CD4-positive, alpha-beta T cell treated with Interleukin-12 subunit alpha and Interleukin-12 subunit beta, for 1 hour (primary cell): ENCODE measurements at regions not wholly inside any gene's neighbourhood (a gene's known extent, or its start where the extent isn't known, plus 50 kb on each side); places are given as distances from the start of the nearest gene placed in this dataset.

Experiments used
- DNase-seq: peaks from one replicate; pipeline ENCODE4 v3.0.0-alpha.2; 2020

DNA sequence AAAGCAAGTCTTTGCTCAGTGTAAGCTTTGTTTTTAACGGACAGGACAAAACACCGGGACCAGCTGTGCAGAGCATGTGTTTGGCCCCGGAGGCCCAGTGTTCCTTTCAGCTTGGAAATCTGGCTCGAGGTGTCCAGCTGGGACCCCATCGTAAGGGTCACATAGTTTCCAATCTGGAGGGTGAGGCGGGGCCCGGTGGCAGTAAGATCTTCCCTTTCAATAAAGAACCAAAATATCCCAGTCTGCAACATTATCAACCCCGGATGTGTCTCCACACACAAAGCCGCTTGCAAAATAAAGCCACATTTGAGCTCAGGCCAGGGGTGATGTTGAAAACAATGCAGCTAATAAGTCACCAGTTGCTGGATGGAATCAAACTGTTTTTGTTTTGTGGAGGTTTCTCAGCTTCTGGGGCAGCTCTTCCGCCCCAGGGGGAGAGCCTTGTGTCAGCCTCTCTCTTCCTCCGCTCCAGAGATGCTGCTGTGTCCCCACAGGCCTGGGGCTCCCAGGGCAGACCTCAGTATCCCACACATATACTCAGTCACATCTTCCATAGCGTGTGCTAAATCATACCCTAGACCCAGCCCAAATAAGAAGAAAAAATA is 138.6 kb upstream of the GLI2 start:
- DNase-seq: no peak

DNA sequence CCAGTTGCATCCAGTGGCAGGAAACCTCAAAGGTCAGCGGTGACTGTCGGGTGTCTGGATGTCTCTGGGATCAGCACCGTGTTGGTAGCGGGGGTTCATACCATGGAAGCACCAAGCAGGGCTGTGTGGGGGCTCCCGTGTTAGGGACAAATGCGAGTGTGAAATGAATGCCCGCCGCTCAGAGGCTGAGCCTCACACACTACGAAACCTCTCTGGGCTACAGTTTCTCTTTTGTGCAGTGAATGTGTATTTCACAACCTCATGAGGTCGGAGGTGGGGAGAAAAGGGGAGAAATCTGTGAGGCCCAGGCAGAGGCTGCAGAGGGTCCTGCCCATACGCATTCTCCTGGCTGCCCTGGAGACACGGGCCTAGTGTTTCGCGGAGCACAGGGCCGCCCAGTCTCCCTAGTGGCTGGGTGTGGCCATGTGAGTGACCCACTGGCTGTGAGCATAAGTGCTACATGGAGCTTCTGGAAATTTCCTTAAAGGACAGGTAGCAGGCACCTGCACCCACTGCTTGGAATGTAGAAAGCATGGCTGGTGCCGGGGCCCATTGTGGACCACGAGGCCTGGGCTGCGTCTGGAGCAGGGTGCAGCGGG is 138.0 kb upstream of the GLI2 start:
- no peak for DNase-seq

DNA sequence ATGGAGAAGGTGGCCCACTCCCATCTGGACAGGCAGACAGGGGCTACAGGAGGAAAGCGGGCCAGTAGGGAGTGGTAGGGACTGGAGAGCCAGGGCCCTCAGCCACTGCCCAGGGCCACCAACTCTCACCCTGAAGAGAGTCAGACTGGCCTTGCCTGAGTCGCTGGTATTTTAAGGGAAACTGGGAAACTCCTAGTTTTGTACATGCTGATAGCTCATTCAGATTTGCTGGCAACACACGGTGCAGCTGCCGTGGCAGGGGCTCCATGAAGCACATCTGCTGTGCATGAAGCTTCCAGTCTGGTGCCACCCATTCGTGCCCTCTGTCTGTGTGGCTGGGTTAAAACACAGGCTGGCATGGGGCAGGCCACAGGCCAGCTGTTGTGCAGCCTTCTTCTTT is 137.3 kb upstream of the GLI2 start:
- no peak for DNase-seq

DNA sequence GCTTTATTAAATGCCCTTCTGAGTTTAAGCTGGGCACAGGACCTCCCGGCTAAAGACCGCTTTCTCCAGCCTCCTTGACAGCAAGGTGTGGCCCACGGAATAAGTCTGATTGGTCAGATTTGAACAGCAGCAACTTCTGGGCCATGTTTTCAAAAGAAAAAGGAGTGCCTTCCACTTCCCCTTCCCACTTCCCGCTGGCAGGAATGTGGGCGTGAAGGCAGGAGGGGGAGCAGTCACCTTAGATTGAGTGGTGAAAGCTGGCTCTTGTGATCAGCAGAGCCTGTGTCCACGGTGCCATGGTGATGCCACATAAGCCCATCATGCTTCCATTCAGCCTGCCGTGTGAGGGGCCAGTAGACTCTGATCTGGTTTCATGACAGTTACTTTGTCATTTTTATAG is 136.6 kb upstream of the GLI2 start:
- DNase-seq: no peak

DNA sequence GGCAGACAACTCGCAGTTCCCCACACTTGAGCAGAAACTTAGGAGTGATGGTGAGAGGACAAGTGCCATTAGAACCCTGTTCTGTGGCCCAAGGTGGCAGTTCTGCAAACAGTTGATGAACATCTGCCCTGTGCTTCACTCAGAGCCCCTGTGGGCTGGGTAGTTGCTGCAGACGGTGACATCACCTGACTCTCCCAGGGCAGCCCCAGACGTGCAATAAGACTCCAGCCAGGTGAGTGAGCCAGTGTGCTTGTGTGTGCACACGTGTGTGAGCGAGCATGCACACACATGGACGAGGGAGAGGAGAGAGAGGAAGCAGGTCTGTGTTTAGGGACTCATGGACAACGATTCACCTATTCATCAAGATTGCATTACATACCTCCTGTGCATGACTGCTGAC is 136.0 kb upstream of the GLI2 start:
- DNase-seq: no peak

DNA sequence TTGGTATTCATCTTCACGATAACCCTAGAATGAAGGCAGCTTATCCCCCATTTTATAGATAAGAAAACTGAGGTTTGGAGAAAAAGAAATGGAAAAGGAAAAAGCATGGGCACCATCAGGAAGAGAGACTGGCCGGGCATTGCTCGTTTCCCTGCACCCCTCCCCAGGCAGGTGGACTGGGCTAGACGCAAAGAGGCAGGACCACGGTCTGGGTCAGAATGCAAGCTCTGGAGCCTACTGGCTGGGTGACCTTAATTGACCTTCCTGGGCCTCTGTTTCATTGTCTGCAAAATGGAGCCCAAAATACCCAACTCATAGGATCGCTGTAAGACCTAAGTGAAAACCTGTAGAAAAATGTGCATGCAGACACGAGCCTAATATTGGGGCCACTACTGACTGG is 135.3 kb upstream of the GLI2 start:
- DNase-seq: no peak

DNA sequence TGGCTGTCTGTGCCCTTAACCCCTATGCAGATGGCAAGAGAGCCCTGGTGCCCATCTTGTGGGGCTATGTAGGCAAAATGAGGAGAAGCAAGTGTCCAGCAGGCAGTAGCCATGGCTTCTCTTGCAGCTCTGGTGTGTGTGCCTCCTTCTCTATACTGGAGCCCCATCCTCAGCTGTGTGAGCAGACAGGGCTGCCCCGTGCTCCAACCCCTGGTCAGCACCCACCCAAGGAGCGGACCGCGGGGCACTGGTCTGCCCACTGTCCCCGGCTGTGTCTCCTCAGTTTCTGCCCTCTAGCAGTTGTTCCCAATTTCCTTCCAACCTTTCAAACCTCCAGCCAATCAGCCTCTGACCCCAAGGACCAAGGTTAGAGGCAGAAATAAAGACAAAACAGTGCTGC is 134.9 kb upstream of the GLI2 start:
- DNase-seq: no peak

DNA sequence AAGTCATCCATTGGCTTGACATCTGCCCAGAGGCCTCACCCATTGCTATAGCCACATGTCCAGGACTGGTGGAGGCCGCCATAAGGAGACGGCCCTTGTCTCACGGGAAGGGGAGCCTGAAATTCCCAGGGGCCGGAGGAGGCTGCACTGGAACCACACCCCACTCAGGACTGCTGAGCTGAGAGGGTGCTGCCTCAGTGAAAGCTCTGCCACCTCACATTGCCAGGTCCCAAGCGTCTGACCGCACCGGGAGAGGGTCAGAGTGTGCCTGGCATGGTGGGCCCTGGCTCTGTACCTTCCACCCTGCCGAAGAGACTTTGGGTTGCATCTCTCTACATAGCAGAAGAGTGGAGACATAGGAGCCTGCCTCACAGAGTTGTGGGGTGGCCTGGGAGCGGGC is 134.1 kb upstream of the GLI2 start:
- DNase-seq: no peak

DNA sequence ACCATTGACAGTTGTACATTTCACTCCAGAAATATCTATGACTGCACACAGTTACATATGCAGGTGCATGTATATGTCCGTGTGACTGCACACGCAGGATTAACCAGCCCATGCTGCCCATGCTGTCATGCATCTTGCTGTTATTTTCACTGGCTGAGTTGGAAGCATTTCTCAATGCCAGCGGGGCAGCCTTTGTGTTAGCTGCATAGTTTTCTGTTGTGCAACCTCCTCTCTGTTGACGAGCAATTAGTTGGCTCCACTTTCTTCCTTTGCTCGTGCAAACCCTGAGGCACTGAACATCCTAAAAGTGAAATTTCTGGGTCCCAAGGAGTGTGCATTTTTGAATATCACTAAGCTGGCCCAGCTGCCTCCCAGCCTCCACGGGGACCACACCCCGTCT is 133.4 kb upstream of the GLI2 start:
- no peak for DNase-seq

DNA sequence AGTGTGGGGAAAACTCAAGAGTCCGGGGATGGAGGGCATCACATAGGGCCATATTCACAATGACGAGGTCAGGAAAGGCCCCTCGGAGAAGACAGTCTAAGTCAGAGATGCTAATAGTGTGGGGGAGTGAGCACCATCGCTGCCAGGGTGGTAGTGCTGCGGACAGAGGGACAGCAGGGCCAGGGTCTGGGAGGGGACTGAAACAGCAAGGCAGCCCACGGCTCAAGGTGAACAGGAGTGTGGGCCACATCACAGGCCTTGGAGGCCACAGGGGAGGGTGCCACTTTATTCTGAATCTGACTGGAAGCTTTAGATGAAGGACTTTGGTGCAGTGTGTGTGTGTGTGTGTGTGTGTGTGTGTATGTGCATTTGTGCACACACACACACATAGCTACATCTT is 130.9 kb upstream of the GLI2 start:
- no peak for DNase-seq

DNA sequence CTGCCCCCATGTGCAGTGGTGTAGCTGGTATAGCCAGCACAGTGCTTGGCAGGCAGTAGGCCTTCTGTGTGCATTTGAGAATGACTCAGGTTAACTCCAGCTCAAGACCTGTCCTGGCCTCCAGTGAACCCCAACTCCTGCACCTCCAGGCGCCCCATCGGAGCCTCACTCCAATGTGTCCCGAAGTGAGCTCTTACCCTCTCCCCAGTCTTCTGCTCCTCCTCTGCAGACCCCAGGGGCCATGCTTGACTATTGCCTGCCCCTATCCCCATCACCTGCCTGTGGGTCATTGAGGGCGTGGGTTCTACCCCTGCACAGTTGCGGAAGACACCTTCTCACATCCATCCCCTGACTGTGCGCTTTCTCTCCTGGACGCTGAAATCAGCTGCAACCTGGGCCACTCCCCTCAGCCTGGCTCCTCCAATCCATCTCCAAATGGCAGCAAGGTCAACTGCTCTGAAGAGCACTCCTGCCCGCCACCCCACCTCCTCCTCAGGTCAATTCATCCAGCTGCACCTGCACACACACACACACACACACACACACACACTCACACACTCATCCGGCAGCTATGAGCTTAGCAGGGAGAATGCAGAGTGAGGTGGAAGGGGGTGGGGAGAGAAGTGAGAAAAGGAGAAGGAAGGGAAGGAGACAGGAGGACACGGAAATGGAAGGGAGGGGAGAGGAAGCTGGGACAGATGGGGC is 130.3 kb upstream of the GLI2 start:
- no peak for DNase-seq

DNA sequence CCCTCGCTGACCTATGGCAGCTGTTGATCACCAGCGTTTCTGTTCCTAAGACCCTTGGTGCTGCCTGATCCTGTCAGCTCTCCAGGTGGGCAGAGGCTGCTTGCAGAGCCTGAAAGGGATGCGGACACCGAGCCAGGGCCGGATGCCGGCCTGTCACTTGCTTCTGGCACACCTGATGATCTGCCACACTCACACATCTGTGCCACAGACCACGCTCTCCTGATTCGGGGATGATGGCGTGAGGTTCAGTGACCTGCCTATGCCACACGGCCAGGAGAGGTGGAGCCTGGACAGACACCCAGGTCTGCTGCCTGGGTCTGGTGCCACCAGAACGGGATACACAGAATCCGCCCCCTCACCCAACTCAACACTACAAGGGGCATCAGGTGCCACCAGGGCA is 129.4 kb upstream of the GLI2 start:
- no peak for DNase-seq

DNA sequence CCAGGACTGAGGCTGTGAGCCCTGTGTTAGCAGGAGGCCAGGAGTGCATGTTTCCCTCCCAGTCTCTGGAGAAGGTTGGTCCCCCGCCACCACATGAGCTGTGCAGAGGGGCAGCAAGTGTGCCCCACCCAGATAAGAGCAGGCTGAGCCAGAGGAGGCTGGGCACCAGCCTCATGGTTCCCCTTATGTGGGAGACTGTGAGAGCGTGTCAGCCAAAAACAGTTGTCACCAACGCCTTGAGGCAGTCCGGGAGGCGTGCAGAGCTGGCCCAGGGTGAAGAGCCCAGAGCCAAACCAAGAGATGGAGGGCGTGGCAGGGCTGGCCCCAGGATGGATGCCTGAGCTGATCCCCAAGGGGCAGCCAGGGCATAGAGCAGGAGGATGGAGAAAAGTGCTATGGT is 128.7 kb upstream of the GLI2 start:
- DNase-seq: no peak

DNA sequence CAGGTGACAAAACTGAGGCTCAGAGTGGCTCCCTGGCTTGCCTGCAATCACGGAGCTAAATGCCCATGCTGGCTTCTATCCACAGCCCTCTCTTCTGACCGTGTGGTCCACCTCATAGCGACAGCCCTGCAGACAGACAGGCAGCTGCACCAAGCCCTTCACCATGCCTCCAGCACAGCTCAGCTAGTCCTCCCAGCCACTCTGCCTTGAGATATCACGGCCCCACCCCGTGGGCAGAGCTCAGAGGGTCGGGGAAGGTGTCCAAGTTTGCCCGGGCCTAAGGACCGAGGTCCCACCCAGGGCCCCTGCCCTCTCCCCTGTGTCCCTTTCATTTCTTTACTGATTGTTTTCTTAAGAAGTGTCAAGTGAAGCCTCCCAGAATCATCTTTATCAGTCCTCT is 128.2 kb upstream of the GLI2 start:
- no peak for DNase-seq

DNA sequence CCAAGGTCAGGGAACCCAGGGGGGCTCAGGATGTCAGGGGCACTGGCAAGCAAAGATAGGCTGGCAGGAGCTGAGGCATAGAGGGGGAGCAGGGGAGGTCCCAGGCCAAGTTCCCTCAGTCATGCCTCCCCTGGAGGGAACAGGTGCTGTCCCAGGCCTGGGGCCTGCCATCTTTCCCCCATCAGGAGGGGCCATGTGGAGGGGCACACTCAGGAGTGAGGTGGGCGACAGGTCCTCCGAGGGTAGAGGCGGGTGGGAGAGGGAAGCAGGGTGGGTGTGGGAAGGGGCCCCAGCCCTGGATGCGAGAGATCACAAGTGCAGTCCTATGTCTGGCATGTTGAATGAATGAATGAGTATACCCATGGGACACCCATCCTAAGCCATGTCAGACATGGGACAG is 127.7 kb upstream of the GLI2 start:
- no peak for DNase-seq

DNA sequence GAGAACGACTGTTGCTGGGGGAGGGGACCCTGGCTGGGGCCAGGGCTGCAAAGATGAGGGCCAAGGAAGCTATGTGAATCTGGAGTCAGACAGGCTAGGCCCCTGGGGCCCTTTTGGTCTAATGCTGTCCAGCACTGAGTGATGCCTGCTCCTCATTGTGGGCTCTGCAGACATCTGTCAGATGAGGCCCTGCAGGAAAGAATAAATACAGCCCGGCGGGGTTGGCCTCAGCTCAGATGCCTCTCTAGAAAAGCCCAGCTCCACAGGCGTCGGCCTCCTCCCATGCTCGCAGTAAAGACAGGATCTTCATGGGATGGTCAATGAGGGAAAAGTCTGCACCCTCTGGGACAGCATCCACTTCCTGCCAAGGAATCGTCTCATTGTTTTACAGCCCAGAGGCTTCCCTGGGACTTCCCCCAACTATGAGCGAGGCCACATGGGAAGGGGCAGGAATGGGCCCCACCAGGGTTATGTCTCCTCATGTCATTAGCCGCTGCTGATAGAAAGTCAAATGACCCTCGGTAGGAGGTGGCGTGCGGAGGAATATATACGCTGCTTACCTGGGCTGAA is 125.8 kb upstream of the GLI2 start:
- DNase-seq: no peak

DNA sequence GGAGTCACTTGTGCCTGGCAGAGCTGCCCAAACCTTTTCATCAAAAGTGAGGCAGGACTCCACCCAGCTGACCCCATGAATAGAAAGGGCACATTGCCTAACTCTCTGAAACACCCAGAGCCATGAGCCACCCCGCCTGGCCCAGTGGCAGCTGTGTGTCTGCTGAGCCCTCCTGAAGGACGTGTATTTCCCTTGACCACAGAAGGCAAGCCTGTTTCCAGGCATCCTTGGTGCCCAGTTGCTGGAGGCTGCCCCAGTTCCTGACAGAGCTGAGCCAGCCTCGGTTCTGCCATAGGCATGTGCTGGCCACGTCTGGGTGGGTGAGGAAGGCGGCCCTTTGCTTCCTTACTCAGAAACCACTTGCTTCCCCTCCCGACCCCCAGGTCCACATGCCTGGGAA is 124.7 kb upstream of the GLI2 start:
- no peak for DNase-seq

DNA sequence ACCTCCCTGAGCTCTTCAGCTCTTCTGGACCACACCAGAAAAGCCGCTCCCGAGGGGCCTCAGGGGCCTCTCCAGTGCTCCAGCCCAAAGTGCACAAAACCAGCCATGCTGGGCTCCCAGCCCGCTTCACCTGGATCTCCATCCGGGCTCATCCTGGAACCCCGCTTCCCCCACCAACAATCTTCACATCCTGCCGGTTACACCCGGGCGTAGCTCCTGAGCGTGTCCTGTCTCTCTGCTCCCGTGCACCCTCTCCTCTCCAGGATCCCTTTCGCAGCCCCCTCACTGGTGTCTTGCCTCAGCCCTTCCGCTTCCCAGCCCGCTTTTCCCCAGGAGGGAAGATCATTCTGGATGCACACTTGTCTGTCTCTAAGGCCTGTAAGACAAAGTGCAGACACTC is 123.7 kb upstream of the GLI2 start:
- DNase-seq: no peak

DNA sequence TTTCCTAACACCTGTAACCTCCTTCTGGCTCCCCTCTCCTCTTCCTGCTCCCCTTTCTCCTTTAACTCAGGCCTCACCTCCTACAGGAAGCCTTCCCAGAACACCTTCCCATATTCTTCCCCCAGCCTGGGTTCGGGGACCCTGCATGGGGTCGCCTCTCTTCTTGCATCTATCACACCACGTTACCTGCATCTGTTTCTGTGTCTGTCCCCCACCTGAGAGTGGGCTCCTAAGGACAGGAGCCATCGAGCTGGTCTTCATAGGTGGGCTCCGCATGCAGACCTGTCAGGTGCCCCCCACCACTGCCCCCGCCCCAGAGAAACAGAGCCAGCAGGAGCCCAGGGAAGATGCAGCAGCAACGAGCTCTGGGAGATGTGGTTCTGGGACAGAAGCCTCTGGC is 123.2 kb upstream of the GLI2 start:
- no peak for DNase-seq

DNA sequence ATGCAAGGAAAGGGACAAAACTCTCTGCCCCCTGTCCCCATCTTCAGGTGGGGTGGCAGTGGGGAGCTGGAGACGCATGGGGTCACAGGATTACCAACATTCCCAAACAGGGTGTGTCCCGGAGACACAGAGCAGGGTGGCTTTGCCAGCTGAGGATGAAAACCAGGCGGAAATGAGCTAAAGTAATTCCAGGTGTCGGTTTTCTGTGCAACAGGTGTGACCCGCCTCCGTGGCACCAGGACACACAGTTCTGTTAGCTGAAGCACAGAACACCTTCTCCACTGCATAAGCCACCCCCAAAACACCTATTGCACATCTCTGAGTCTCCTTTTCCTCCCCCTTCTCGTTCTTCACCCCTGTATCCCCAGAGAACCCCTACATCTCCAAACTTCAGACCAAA is 122.7 kb upstream of the GLI2 start:
- DNase-seq: no peak

DNA sequence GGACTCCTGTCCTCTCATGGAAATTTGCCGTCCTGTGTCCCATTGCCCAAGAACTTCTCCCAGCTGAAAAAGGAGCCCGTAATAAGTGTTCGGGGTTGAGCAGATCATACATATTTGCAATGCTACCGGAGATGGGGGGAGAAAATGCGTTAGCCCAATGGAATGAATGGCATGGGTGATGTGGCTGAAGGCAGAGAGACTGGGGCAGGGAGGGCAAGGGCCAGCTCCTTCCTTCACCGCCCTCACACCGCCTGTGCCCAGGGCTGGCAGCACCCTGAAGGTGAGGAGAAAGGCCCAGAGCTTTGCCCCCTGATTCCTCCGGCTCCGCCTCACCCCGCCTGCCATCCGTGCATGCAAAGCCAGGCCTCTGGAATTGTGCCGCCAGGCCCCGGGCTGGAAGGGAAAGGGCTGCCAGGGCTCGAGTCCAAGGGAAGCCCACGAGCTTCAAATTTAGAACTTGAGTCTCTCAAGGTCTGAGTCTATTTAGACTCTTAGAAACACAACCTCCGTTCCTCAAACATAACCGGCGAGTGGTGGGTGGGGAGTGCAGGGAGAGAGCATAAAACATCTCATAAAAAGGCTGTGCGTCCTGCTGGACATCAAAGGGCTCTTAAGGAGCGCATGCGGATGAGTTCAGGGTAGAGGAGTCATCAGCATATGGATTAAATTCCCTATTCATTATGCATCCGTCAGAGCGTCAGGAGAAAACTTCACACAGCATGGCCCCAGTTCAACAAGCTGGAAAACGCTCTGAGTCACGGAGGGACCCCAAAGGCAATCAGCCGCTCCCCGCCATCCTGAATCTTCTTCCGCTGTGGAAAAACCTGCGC is 121.7 kb upstream of the GLI2 start:
- DNase-seq: no peak

DNA sequence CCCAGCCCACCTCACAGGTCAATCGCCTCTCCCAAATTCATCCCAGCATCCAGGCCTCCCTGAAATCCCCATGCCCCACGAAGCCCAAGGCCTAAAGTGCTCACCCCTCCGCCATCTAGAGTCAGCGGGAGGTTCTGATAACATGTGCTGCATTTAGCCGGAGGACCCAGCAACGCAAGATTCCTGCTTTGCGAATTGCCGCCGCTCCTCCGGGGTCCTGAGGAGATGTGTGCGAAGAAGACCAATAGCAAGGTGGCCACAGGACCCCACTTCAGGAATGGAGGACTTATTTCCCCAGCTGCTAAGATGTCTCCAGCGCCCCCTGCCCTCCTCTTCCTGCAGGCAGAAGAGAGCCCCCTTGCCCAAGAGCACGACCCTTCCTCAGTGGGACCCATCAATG is 120.8 kb upstream of the GLI2 start:
- DNase-seq: no peak

DNA sequence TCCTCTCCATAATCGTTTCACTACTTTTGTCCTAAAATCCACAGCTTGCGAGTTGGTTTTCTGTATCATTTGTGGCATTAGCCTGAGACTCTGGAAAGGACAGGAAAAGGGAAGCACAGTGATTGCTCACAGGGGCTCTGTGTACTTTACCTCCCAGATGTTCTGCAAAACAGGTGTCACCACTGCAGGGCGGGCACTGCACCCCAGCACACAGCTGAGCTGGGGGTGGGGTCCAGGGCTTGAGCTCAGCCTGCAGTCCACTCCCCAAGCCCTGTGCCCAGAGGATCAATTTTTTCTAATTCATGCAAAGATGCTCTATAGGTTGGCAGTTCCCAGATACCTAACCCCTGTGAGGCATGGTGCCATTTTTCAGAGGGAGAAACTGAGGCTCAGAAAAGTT is 119.4 kb upstream of the GLI2 start:
- no peak for DNase-seq

DNA sequence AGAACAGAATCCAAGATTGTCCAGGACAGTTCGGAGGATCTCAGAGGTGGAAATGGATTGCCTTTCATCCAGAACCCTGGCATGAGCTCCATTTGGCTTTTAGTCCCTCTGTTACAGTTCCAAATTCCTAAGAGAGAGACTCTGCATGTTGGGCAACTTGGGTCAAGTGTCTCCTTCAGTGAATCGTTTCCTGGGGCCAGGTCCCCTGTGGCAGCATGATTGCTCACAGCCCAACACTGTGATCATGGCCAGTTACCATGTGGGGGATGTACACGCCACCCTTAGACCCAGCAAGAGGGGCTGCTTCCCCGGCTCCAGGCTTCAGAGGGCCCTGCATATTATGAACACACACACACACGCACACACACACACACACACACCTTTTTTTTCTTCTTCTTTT is 118.6 kb upstream of the GLI2 start:
- no peak for DNase-seq
